WERI-Rb-1 (cell line): ENCODE measurements at regions not wholly inside any gene's neighbourhood (a gene's known extent, or its start where the extent isn't known, plus 50 kb on each side); places are given as distances from the start of the nearest gene placed in this dataset.

Source experiments
- DNase-seq: peaks from one replicate; pipeline ENCODE4 v3.0.0-alpha.2; 2020
- H3K27ac ChIP-seq: fragments of 250-450 bp; sonication (Bioruptor Pico); 2 replicates; pipeline ENCODE4 v1.5.1; 2020; ENCODE audit warnings: mild to moderate bottlenecking, moderate library complexity
- H3K27me3 ChIP-seq: fragments of 250-450 bp; sonication (Bioruptor Pico); 2 replicates; pipeline ENCODE4 v1.5.1; 2021; ENCODE audit warnings: mild to moderate bottlenecking, low read depth, moderate library complexity; ENCODE audit not compliant: insufficient read depth, severe bottlenecking
- H3K36me3 ChIP-seq: fragments of 250-450 bp; sonication (Bioruptor Pico); 2 replicates; pipeline ENCODE4 v1.5.1; 2020; ENCODE audit warnings: mild to moderate bottlenecking, moderate library complexity
- H3K4me3 ChIP-seq: 2 replicates; pipeline ENCODE4 v1.5.1; 2011; ENCODE audit warnings: low read depth, mild to moderate bottlenecking, control low read depth, low read length
- H3K9me3 ChIP-seq: fragments of 250-450 bp; sonication (Bioruptor Pico); 2 replicates; pipeline ENCODE4 v1.5.1; 2021; ENCODE audit warnings: mild to moderate bottlenecking, moderate library complexity; ENCODE audit not compliant: severe bottlenecking
- TF ChIP-seq, protein P1 (sequence below): IDR thresholded peaks from 2 replicates; pipeline ENCODE4 v1.5.1; 2011; ENCODE audit warnings: low read depth, mild to moderate bottlenecking, control low read depth, inconsistent platforms, low read length

DNA sequence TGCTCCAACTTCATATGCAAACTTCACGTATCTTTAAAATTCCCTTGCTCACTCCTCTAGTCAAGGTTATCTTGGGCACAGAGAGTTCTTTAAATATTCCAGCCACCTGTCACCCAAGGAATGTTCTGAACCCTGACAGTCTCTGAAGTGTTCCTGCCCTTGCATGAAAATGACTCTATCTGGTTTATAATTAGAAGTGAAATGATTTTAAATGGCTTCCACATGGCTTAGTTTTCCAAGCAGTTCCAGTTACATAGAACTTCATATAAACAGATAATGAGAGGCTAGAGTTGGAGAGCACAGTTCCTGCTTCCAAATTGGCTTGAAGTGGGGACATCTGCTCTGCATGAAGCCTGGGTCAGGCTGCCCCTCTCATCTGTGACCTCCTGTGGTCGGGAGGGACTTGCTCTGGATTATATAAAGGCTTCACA, 81.9 kb downstream of the SLC4A3 start:
- TF ChIP-seq, protein P1, sequence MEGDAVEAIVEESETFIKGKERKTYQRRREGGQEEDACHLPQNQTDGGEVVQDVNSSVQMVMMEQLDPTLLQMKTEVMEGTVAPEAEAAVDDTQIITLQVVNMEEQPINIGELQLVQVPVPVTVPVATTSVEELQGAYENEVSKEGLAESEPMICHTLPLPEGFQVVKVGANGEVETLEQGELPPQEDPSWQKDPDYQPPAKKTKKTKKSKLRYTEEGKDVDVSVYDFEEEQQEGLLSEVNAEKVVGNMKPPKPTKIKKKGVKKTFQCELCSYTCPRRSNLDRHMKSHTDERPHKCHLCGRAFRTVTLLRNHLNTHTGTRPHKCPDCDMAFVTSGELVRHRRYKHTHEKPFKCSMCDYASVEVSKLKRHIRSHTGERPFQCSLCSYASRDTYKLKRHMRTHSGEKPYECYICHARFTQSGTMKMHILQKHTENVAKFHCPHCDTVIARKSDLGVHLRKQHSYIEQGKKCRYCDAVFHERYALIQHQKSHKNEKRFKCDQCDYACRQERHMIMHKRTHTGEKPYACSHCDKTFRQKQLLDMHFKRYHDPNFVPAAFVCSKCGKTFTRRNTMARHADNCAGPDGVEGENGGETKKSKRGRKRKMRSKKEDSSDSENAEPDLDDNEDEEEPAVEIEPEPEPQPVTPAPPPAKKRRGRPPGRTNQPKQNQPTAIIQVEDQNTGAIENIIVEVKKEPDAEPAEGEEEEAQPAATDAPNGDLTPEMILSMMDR = no peak
- Histone ChIP-seq H3K4me3 (no peak overlapping the region), H3K27ac (no peak overlapping the region), H3K27me3 (no peaks in the 10 kb centered on the region), H3K9me3 (no peaks in the 10 kb centered on the region), H3K36me3 (no peaks in the 10 kb centered on the region)
- no peak for DNase-seq

DNA sequence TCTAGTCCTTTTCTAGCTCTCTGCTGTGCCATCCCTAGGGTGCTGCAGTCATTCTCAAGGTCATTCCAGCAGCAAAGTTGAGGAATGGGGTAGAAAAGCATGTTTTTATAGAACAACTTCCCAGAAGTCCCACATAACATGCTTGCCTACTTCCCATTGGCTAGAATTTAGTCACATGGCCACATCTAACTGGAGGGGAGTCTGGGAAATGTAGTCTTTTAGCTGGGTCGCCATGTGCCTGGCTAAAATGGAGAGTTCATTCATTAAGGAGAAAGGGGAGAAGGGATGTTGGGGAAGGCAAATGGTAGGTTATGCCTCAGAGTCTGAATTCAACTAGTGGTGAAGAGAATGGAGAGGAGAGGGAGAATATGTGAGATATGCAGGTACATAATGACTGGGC, 85.7 kb downstream of the SLC4A3 start:
- no peaks in the 10 kb centered on the region for H3K27me3 ChIP-seq
- no peaks in the 10 kb centered on the region for H3K9me3 ChIP-seq
- no peaks in the 10 kb centered on the region for H3K36me3 ChIP-seq
- TF ChIP-seq, protein P1 = no peak
- no peak overlapping the region for H3K27ac ChIP-seq
- peak; percentile 30 for DNase-seq
- H3K4me3 ChIP-seq = no peak overlapping the region

DNA sequence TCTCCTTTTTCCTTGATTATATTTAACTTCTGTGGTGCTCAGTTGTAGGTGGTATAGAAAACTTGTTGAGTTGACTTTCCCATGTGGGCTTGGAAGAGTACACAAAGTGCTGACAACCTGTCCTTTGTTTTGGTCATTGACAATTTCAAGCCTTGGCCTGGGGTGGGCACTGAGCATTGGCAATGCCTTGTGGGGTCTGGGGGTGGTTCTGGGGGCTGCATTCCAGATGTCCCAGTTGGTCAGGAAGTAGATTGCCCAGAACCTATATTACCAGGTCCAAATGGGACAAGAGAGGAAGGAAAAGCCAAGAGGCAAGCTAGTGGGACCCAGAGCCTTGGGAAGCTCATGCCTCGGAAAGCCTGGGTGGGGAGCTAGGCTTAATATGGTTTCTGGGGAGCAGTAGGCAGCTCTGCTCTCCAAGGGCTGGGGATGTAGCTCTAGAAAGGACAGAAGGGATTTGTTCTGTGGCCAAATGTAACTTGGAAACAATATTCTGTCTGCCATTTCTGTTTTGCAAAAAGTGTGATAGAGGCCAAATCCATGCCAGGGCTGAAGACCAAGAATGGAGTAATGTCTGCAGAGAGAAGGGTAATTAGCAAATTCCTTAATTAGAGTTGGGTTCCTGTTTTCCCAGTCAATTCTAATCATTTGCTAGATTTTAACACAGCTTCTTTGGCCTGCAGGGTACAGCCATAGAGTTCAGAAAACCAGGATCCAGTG, 87.4 kb downstream of the SLC4A3 start:
- H3K9me3 ChIP-seq = no peaks in the 10 kb centered on the region
- TF ChIP-seq, protein P1 = no peak
- no peaks in the 10 kb centered on the region for H3K36me3 ChIP-seq
- no peaks in the 10 kb centered on the region for H3K27me3 ChIP-seq
- H3K4me3 ChIP-seq = no peak overlapping the region
- no peak overlapping the region for H3K27ac ChIP-seq
- no peak for DNase-seq

DNA sequence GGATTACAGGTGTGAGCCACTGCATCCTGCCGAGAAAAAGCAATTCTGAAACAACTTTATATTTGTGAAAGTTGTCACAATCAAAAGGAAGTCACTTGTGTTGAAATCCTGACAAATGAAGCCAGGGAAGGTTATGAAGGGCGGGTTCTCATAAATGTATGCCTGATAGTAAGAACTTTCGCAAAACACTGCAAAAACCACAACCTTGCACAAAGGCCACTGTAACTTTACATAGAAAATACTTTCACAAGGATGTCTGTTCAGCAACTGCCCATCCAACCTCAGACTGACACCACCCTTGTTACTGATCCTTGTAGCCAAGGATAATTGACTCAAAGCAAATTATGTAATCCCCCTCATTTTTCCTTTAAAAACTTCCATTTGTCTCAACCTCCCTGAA, 90.6 kb downstream of the SLC4A3 start:
- no peak overlapping the region for H3K27ac ChIP-seq
- H3K27me3 ChIP-seq = no peaks in the 10 kb centered on the region
- DNase-seq = no peak
- H3K36me3 ChIP-seq = no peaks in the 10 kb centered on the region
- no peak overlapping the region for H3K4me3 ChIP-seq
- TF ChIP-seq, protein P1 = no peak
- no peaks in the 10 kb centered on the region for H3K9me3 ChIP-seq

DNA sequence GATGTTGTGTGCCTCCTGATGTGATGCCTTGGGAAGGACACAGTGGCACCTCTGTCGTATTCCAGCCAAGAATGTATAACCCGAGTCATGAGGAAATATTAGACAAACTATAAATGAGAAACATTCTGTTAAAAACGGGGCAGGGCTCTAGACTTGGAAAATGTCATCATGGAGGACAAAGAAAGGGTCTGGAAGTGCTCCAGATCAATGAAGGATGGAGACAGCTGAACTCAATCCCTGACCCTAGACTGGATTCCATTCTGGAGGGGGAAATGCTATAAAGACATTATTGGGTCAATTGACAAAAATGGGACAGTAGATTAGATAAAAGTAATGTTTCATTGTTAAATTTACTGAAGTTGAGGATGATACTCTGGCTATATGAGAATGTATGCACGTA, 92.1 kb downstream of the SLC4A3 start:
- no peaks in the 10 kb centered on the region for H3K36me3 ChIP-seq
- H3K4me3 ChIP-seq = no peak overlapping the region
- H3K9me3 ChIP-seq = no peaks in the 10 kb centered on the region
- H3K27ac ChIP-seq = no peak overlapping the region
- TF ChIP-seq, protein P1 = no peak
- no peak for DNase-seq
- no peaks in the 10 kb centered on the region for H3K27me3 ChIP-seq

DNA sequence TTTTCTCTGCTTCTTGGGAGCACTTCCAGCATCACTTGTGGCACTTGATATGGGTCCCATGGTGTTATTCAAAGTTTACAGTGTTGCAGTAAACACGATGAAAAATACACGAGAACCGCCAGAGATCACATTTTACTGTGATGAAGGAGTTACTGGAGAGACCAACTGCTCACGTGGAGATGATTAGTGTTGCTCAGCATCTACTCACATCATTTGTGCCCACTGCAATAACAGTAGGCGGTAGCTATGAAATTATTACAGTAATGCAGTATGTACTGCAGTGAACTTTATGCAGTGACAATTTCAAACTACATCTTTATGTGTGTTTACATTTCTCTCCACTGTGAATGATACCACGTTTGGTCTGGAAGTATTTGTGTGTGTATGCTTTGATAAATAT, 93.5 kb downstream of the SLC4A3 start:
- H3K27me3 ChIP-seq = no peaks in the 10 kb centered on the region
- no peak overlapping the region for H3K4me3 ChIP-seq
- TF ChIP-seq, protein P1 = no peak
- H3K36me3 ChIP-seq = no peaks in the 10 kb centered on the region
- no peak overlapping the region for H3K27ac ChIP-seq
- no peak for DNase-seq
- no peaks in the 10 kb centered on the region for H3K9me3 ChIP-seq
